CD4-positive, alpha-beta T cell (primary cell): ENCODE measurements at regions not wholly inside any gene's neighbourhood (a gene's known extent, or its start where the extent isn't known, plus 50 kb on each side); places are given as distances from the start of the nearest gene placed in this dataset.

ENCODE experiments used
- ATAC-seq: fragments of 200-7000 bp; cut with Tn5 transposase; one replicate; pipeline ENCODE4 v1.10.0; 2022; ENCODE audit warnings: mild to moderate bottlenecking; ENCODE audit not compliant: poor library complexity
- CTCF ChIA-PET: fragments of 350-600 bp; sonication (Branson Sonifier 250); formaldehyde crosslinking; loops from one replicate; lab custom pipeline; 2021; ENCODE audit warnings: antibody characterized with exemption, inconsistent platforms; lab: Charles Lee
- POLR2A ChIA-PET: fragments of 350-600 bp; sonication (Branson Sonifier 250); formaldehyde crosslinking; loops from one replicate; lab custom pipeline; 2021; ENCODE audit warnings: antibody characterized with exemption, inconsistent platforms; lab: Charles Lee
- DNase-seq, 14 experiments: peaks; one replicate each; pipeline ENCODE4 v3.0.0-alpha.2; 2013 to 2020; ENCODE audit warnings: mixed read lengths in 2 of 14
- H3K27ac ChIP-seq, 2 donors: one replicate each; pipeline versions ENCODE4 v1.5.1 to v1.7.0; 2013; ENCODE audit warnings: low read length in 2 of 2, low read depth in 1 of 2, mild to moderate bottlenecking in 1 of 2
- H3K27me3 ChIP-seq, 2 experiments: 1 replicate in 1 of 2; 2 replicates in 1 of 2; pipeline versions ENCODE4 v1.6.1 to v1.7.0; 2013; ENCODE audit warnings: low read length in 2 of 2, control low read depth in 1 of 2, mild to moderate bottlenecking in 1 of 2, moderate library complexity in 1 of 2; ENCODE audit not compliant: insufficient read depth in 2 of 2, control insufficient read depth in 1 of 2
- H3K36me3 ChIP-seq: one replicate; pipeline ENCODE4 v1.6.1; 2013; ENCODE audit warnings: low read length, control low read depth; ENCODE audit not compliant: insufficient read depth
- H3K4me1 ChIP-seq: one replicate; pipeline ENCODE4 v1.6.1; 2013; ENCODE audit warnings: low read length, control low read depth; ENCODE audit not compliant: insufficient read depth
- H3K4me3 ChIP-seq: one replicate; pipeline ENCODE4 v1.5.1; 2013; ENCODE audit warnings: mild to moderate bottlenecking, low read length, moderate library complexity
- H3K9me3 ChIP-seq, 2 experiments: 1 replicate in 1 of 2; 2 replicates in 1 of 2; pipeline versions ENCODE4 v1.6.1 to v1.7.0; 2013; ENCODE audit warnings: low read length in 2 of 2, mild to moderate bottlenecking in 2 of 2, control low read depth in 1 of 2, moderate library complexity in 1 of 2; ENCODE audit not compliant: control insufficient read depth in 1 of 2, insufficient read depth in 1 of 2
- H3K27ac Mint-ChIP-seq: one replicate; pipeline ENCODE4 v1.8.0; 2020; ENCODE audit warnings: mixed read lengths
- H3K27me3 Mint-ChIP-seq: one replicate; pipeline ENCODE4 v1.8.0; 2021; ENCODE audit warnings: mixed read lengths
- H3K36me3 Mint-ChIP-seq: one replicate; pipeline ENCODE4 v1.8.0; 2021; ENCODE audit warnings: low read depth, mixed read lengths
- H3K4me1 Mint-ChIP-seq: one replicate; pipeline ENCODE4 v1.8.0; 2021; ENCODE audit warnings: low read depth, mixed read lengths
- H3K4me3 Mint-ChIP-seq: one replicate; pipeline ENCODE4 v1.8.0; 2020; ENCODE audit warnings: mild to moderate bottlenecking, mixed read lengths
- H3K9me3 Mint-ChIP-seq: one replicate; pipeline ENCODE4 v1.8.0; 2020; ENCODE audit warnings: mixed read lengths
- CTCF ChIP-seq: fragments of 200-600 bp; IDR thresholded peaks from one replicate; pipeline ENCODE4 v1.8.0; 2022; ENCODE audit warnings: antibody characterized with exemption, mild to moderate bottlenecking
- intact Hi-C, 2 experiments: fragments of 100-400 bp; cut with DNase I in 1 of 2; cut with micrococcal nuclease in 1 of 2; formaldehyde crosslinking; loops; one replicate each; pipeline versions ENCODE4 v1.15.1 to v1.9.0; 2023 to 2025; cut with DNase I, micrococcal nuclease

- Mint-ChIP-seq H3K9me3 (no peaks in the 10 kb centered on the region), H3K4me1 (no peaks in the 10 kb centered on the region), H3K4me3 (no peak overlapping the region), H3K27ac (no peak overlapping the region), H3K36me3 (no peaks in the 10 kb centered on the region), H3K27me3 (peaks cover 40% of the 10 kb centered on the region)
- ChIA-PET POLR2A (no interaction called here), CTCF (no interaction called here)
- Histone ChIP-seq H3K9me3 (no peaks in the 10 kb centered on the region), H3K4me1 (no peaks in the 10 kb centered on the region), H3K27ac (no peak overlapping the region), H3K27me3 (peaks cover 0 to 4% of the 10 kb centered on the region in 2 experiments), H3K36me3 (no peaks in the 10 kb centered on the region), H3K4me3 (no peak overlapping the region)
- intact Hi-C loops, result no loop called here
- ATAC-seq, result no peak
- no peak for TF ChIP-seq CTCF
- DNase-seq, result no peak
Measured at GRCh38 chr2:48065096-48065495, 158.8 kb upstream of the FBXO11 start.

DNA sequence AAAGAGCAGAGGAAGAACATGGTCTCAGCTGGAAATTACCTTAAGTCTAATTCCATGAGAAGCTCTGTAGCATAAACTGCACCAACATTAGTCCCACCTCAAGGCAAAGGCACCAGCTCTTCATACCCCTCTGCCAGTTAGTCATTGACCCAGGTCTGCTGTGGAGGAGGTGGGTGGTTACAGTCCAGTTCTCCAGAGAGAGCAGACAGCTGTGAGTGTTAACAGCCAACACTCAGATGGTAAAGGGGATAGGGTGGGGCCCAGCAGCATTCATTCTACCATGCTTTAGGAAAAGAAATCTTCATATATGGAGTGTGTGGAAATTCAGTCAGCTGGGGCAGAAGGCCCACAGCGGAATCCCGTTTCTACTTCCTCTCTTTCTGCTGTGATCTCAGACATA, 159.7 kb upstream of the FBXO11 start:
- H3K4me3 ChIP-seq, result no peak overlapping the region
- H3K9me3 Mint-ChIP-seq, result no peaks in the 10 kb centered on the region
- ATAC-seq (no peak), DNase-seq (no peak)
- no peak overlapping the region for H3K27ac ChIP-seq
- POLR2A ChIA-PET, result no interaction called here
- no peaks in the 10 kb centered on the region for H3K4me1 ChIP-seq
- CTCF ChIA-PET, result no interaction called here
- H3K9me3 ChIP-seq, result no peaks in the 10 kb centered on the region
- TF ChIP-seq CTCF, result no peak
- no peak overlapping the region for H3K27ac Mint-ChIP-seq
- intact Hi-C loops, result no loop called here
- no peak overlapping the region for H3K4me3 Mint-ChIP-seq
- H3K4me1 Mint-ChIP-seq, result no peaks in the 10 kb centered on the region
- no peaks in the 10 kb centered on the region for H3K27me3 ChIP-seq
- peaks cover 34% of the 10 kb centered on the region for H3K27me3 Mint-ChIP-seq
- H3K36me3 ChIP-seq, result no peaks in the 10 kb centered on the region
- H3K36me3 Mint-ChIP-seq, result no peaks in the 10 kb centered on the region

DNA sequence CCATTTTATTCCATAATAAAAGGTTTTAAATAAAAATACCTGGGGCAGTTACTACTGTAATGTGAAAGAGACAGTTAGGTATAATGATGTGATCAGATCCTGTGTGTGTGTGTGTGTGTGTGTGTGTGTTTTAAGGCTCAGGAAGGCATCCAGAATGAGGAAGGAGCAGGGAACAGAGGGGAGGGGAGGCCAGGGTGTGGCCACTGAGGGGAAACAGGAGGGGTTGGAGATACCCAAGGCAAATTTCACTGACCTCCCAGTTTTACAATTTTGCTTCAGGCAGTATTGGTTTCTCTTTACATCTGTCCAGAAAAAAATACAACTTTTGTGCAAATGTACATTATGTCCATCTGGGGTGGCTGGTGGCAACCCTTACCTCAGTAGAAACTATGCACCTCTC, 163.5 kb upstream of the FBXO11 start:
- H3K36me3 Mint-ChIP-seq, result no peaks in the 10 kb centered on the region
- H3K9me3 Mint-ChIP-seq, result no peaks in the 10 kb centered on the region
- no peak for TF ChIP-seq CTCF
- H3K4me1 Mint-ChIP-seq, result no peaks in the 10 kb centered on the region
- POLR2A ChIA-PET, result no interaction called here
- H3K27ac Mint-ChIP-seq, result no peak overlapping the region
- Histone ChIP-seq H3K36me3 (no peaks in the 10 kb centered on the region), H3K9me3 (no peaks in the 10 kb centered on the region), H3K27me3 (no peaks in the 10 kb centered on the region), H3K4me3 (no peak overlapping the region), H3K4me1 (no peaks in the 10 kb centered on the region), H3K27ac (no peak overlapping the region)
- CTCF ChIA-PET, result no interaction called here
- intact Hi-C loops, result no loop called here
- no peak overlapping the region for H3K4me3 Mint-ChIP-seq
- H3K27me3 Mint-ChIP-seq, result peaks cover 7% of the 10 kb centered on the region
- ATAC-seq (no peak), DNase-seq (no peak)
